Effector CD4-positive, alpha-beta T cell (primary cell): ENCODE measurements at regions not wholly inside any gene's neighbourhood (a gene's known extent, or its start where the extent isn't known, plus 50 kb on each side); places are given as distances from the start of the nearest gene placed in this dataset.

ENCODE experiments used
- DNase-seq: peaks from one replicate; pipeline ENCODE4 v3.0.0-alpha.2; 2020

GRCh38 chr19:27652281-27652680 is 1560.7 kb downstream of the UQCRFS1 start:
- no peak for DNase-seq

GRCh38 chr19:27647423-27647822 is 1565.5 kb downstream of the UQCRFS1 start:
- DNase-seq, result no peak

- DNase-seq, result no peak
These were observed 1577.5 kb downstream of the UQCRFS1 start for GRCh38 chr19:27635401-27635800.

- no peak for DNase-seq
These were observed 1594.9 kb downstream of the UQCRFS1 start for GRCh38 chr19:27618006-27618405.

GRCh38 chr19:27580906-27581305 is 1632.0 kb downstream of the UQCRFS1 start:
- no peak for DNase-seq
